Hepatocyte (in vitro differentiated cells): ENCODE measurements at regions not wholly inside any gene's neighbourhood (a gene's known extent, or its start where the extent isn't known, plus 50 kb on each side); places are given as distances from the start of the nearest gene placed in this dataset.

ENCODE experiments used
- DNase-seq: peaks from one replicate; pipeline ENCODE4 v3.0.0-alpha.2; 2016; ENCODE audit warnings: low spot score
- H2AFZ ChIP-seq: fragments of 200-600 bp; sonication (generic); 2 replicates; pipeline ENCODE4 v1.6.0; 2016; ENCODE audit warnings: antibody characterized with exemption, mild to moderate bottlenecking
- H3K27ac ChIP-seq: fragments of 200-600 bp; sonication (generic); 2 replicates; pipeline ENCODE4 v1.5.1; 2016; ENCODE audit warnings: mild to moderate bottlenecking
- H3K27me3 ChIP-seq: fragments of 200-600 bp; sonication (generic); 2 replicates; pipeline ENCODE4 v1.6.1; 2016
- H3K36me3 ChIP-seq: fragments of 200-600 bp; sonication (generic); replicated peaks from 2 replicates; pipeline ENCODE4 v1.5.1; 2016; ENCODE audit warnings: low read depth; ENCODE audit not compliant: insufficient read depth
- H3K4me1 ChIP-seq: fragments of 200-600 bp; sonication (generic); 2 replicates; pipeline ENCODE4 v1.5.1; 2016; ENCODE audit warnings: mild to moderate bottlenecking, moderate library complexity; ENCODE audit not compliant: insufficient read depth
- H3K4me2 ChIP-seq: fragments of 200-600 bp; sonication (generic); 2 replicates; pipeline ENCODE4 v1.6.0; 2016
- H3K4me3 ChIP-seq: fragments of 200-600 bp; sonication (generic); 2 replicates; pipeline ENCODE4 v1.5.1; 2016; ENCODE audit warnings: mild to moderate bottlenecking
- H3K79me2 ChIP-seq: fragments of 200-600 bp; sonication (generic); 2 replicates; pipeline ENCODE4 v1.6.0; 2017; ENCODE audit warnings: mild to moderate bottlenecking
- H3K9me2 ChIP-seq: fragments of 200-600 bp; sonication (generic); replicated peaks from 2 replicates; pipeline ENCODE4 v1.6.0; 2017; ENCODE audit warnings: mild to moderate bottlenecking; ENCODE audit not compliant: insufficient read depth
- H3K9me3 ChIP-seq: fragments of 200-600 bp; sonication (generic); 2 replicates; pipeline ENCODE4 v1.5.1; 2016; ENCODE audit warnings: low read depth, mild to moderate bottlenecking
- H4K20me1 ChIP-seq: fragments of 200-600 bp; sonication (generic); 2 replicates; pipeline ENCODE4 v1.6.0; 2016; ENCODE audit warnings: mild to moderate bottlenecking; ENCODE audit not compliant: insufficient read depth, poor library complexity, severe bottlenecking
- CTCF ChIP-seq: fragments of 200-600 bp; sonication (generic); IDR thresholded peaks from 2 replicates; pipeline ENCODE4 v1.5.1; 2016; ENCODE audit warnings: antibody characterized with exemption, mild to moderate bottlenecking; ENCODE audit not compliant: poor library complexity
- EZH2 ChIP-seq: fragments of 200-600 bp; sonication (generic); IDR thresholded peaks from 2 replicates; pipeline ENCODE4 v1.6.1; 2016; ENCODE audit warnings: antibody characterized with exemption, mild to moderate bottlenecking, borderline replicate concordance
- EZH2phosphoT487 ChIP-seq: fragments of 200-600 bp; sonication (generic); IDR thresholded peaks from one replicate; pipeline ENCODE4 v1.6.1; 2018; ENCODE audit warnings: antibody characterized with exemption, mild to moderate bottlenecking, low read depth, moderate library complexity; ENCODE audit not compliant: unreplicated experiment, severe bottlenecking
- WGBS: methylation state at CpG from one replicate; pipeline ENCODE4 v1.1.6; 2016; ENCODE audit warnings: low lambda C conversion rate; ENCODE audit errors: missing lambda C conversion rate; 5-methylcytosine and 5-hydroxymethylcytosine counted together

DNA sequence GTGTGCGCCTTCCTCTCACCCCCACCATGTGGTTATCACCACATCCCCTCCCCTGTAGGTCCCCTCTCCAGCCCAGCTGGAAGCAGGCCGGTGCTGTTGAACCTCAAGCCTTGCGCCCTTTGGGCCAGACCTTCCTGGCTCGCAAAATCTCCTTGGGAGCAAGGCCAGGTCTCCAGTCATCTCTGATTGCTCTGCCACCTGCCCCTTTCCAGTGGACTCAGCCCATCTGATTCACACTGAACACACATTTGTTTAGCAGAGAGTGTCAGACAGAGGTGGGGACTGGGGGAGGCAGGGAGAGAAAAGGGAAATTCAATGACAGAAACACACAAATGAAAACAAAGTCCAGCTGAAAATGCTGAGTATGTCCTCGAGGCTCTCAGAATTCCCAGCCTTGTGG is 119.4 kb downstream of the TPRA1 start:
- H4K20me1 ChIP-seq: no peaks in the 10 kb centered on the region
- no peak for TF ChIP-seq CTCF
- no peak for TF ChIP-seq EZH2
- TF ChIP-seq EZH2phosphoT487: no peak
- 85% methylated on average over 5 of the region's 5 CpGs for WGBS
- peak overlapping the region; percentile 31 for H3K27ac ChIP-seq
- H3K9me3 ChIP-seq: no peaks in the 10 kb centered on the region
- H3K36me3 ChIP-seq: no peaks in the 10 kb centered on the region
- H3K79me2 ChIP-seq: no peaks in the 10 kb centered on the region
- H3K4me3 ChIP-seq: no peak overlapping the region
- H3K27me3 ChIP-seq: no peaks in the 10 kb centered on the region
- peaks cover 5% of the 10 kb centered on the region for H3K4me1 ChIP-seq
- H3K4me2 ChIP-seq: no peak overlapping the region
- no peak overlapping the region for H2AFZ ChIP-seq
- no peak for DNase-seq
- H3K9me2 ChIP-seq: no peaks in the 10 kb centered on the region

DNA sequence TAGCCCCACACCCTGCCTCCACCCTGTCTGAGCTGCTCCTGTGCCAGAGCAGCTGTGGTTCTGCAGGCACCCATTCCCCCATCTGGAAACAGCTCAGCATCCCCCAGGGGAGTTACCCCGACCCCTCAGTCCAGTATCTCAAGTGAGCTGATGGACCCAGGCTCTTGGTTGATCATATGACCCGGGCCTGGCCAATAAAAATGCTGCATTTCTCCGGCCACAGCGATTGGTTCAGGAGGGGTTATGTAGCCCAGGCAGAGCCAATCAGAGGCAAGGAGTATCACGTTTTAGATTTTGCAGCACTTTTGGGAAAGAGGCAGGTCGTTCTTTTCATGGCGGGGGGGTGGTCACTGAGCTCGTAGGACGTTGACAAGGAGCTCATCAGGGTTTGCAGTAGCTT is 120.8 kb downstream of the TPRA1 start:
- DNase-seq: no peak
- no peak overlapping the region for H2AFZ ChIP-seq
- H4K20me1 ChIP-seq: no peaks in the 10 kb centered on the region
- 88% methylated on average over 9 of the region's 9 CpGs for WGBS
- H3K9me3 ChIP-seq: no peaks in the 10 kb centered on the region
- TF ChIP-seq EZH2phosphoT487 (no peak), CTCF (no peak), EZH2 (no peak)
- no peak overlapping the region for H3K4me3 ChIP-seq
- H3K79me2 ChIP-seq: no peaks in the 10 kb centered on the region
- H3K4me1 ChIP-seq: peaks cover 5% of the 10 kb centered on the region
- H3K9me2 ChIP-seq: no peaks in the 10 kb centered on the region
- H3K27ac ChIP-seq: no peak overlapping the region
- H3K4me2 ChIP-seq: no peak overlapping the region
- H3K36me3 ChIP-seq: no peaks in the 10 kb centered on the region
- H3K27me3 ChIP-seq: no peaks in the 10 kb centered on the region

- no peaks in the 10 kb centered on the region for H4K20me1 ChIP-seq
- H2AFZ ChIP-seq: no peak overlapping the region
- TF ChIP-seq EZH2phosphoT487 (no peak), CTCF (no peak), EZH2 (no peak)
- no peak overlapping the region for H3K4me2 ChIP-seq
- no peak overlapping the region for H3K27ac ChIP-seq
- no peaks in the 10 kb centered on the region for H3K79me2 ChIP-seq
- H3K27me3 ChIP-seq: no peaks in the 10 kb centered on the region
- no peaks in the 10 kb centered on the region for H3K36me3 ChIP-seq
- WGBS: 73% methylated on average over 12 of the region's 12 CpGs
- no peak for DNase-seq
- H3K4me1 ChIP-seq: no peaks in the 10 kb centered on the region
- no peak overlapping the region for H3K4me3 ChIP-seq
- no peaks in the 10 kb centered on the region for H3K9me3 ChIP-seq
- H3K9me2 ChIP-seq: no peaks in the 10 kb centered on the region
These were observed 123.1 kb downstream of the TPRA1 start for GRCh38 chr3:127467391-127467790.

DNA sequence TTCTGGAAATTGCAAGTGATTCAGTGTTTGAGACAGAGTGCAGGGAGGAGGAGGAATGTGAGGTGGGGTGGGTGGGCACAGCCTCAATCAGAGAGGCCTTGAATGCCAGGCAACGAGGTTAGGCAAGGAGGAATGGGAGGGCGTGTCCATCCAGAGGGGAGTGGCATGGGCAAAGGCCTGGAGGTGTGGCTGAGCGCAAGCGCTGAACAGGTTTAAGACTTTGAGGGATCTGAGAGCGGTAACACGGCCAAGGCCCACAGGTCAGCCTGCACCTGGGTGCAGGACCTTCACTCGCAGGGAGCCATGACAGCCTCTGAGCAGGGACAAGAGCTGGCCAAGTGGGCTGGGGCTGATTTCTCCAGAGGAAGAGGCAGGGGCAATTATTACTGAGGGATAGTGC is 125.9 kb downstream of the TPRA1 start:
- no peaks in the 10 kb centered on the region for H3K9me2 ChIP-seq
- no peak overlapping the region for H3K27ac ChIP-seq
- H3K4me3 ChIP-seq: no peak overlapping the region
- WGBS: 78% methylated on average over 7 of the region's 7 CpGs
- H3K79me2 ChIP-seq: no peaks in the 10 kb centered on the region
- H4K20me1 ChIP-seq: no peaks in the 10 kb centered on the region
- TF ChIP-seq EZH2 (no peak), EZH2phosphoT487 (no peak), CTCF (no peak)
- no peaks in the 10 kb centered on the region for H3K4me1 ChIP-seq
- no peak overlapping the region for H3K4me2 ChIP-seq
- DNase-seq: no peak
- no peak overlapping the region for H2AFZ ChIP-seq
- H3K9me3 ChIP-seq: no peaks in the 10 kb centered on the region
- no peaks in the 10 kb centered on the region for H3K36me3 ChIP-seq
- peaks cover 9% of the 10 kb centered on the region for H3K27me3 ChIP-seq
